GM12878 (cell line): ENCODE measurements at regions not wholly inside any gene's neighbourhood (a gene's known extent, or its start where the extent isn't known, plus 50 kb on each side); places are given as distances from the start of the nearest gene placed in this dataset.

Experiments used
- ATAC-seq: fragments of 200-7000 bp; cut with Tn5 transposase; 3 replicates; pipeline ENCODE4 v1.9.1; 2020; ENCODE audit warnings: mild to moderate bottlenecking, moderate library complexity
- BruUV-seq: library from RNA; stranded (reverse); fragments of 400-500 nt; replicated peaks from 2 replicates; lab custom pipeline; 2021; lab: Mats Ljungman, UMichigan
- CTCF ChIA-PET: fragments of 300-600 bp; sonication (Branson Sonifier 250); formaldehyde crosslinking; extraction: SDS; loops from one replicate; lab custom pipeline; 2021; ENCODE audit warnings: inconsistent platforms; lab: Yijun Ruan, JAX
- POLR2A ChIA-PET: fragments of 350-600 bp; formaldehyde crosslinking; extraction: SDS; loops from one replicate; lab custom pipeline; 2021; ENCODE audit warnings: inconsistent platforms; lab: Charles Lee
- RAD21 ChIA-PET: fragments of 300-600 bp; sonication (Branson Sonifier 250); formaldehyde crosslinking; loops from one replicate; lab custom pipeline; 2023; ENCODE audit warnings: antibody characterized with exemption; ENCODE audit not compliant: unreplicated experiment; lab: Charles Lee
- SMC1A ChIA-PET: fragments of 300-600 bp; sonication (Branson Sonifier 250); formaldehyde crosslinking; loops from one replicate; lab custom pipeline; 2023; ENCODE audit not compliant: unreplicated experiment, uncharacterized antibody; lab: Charles Lee
- DNase-seq: peaks from one replicate; pipeline ENCODE4 v3.0.0-alpha.2; 2011; ENCODE audit warnings: low read depth, low spot score
- FAIRE-seq: peaks from 3 replicates; lab custom pipeline; 2011; peaks lifted over from hg19 to GRCh38; lab: Jason Lieb, UNC
- H2AFZ ChIP-seq: 2 replicates; pipeline ENCODE4 v1.6.0; 2011; ENCODE audit warnings: low read depth, low read length, control low read depth; ENCODE audit not compliant: control insufficient read depth
- H3K27ac ChIP-seq: 2 replicates; pipeline ENCODE4 v1.5.1; 2011; ENCODE audit warnings: control low read depth; ENCODE audit not compliant: control insufficient read depth, insufficient read depth
- H3K27me3 ChIP-seq, 2 experiments: replicated peaks in 1 of 2; 2 replicates each; pipeline versions ENCODE4 v1.6.0 to v1.6.1; 2011; ENCODE audit warnings: low read length in 1 of 2; ENCODE audit not compliant: control insufficient read depth in 2 of 2, insufficient read depth in 2 of 2
- H3K36me3 ChIP-seq, 2 experiments: 2 replicates each; pipeline ENCODE4 v1.5.1; 2011; ENCODE audit warnings: low read length in 1 of 2; ENCODE audit not compliant: control insufficient read depth in 2 of 2, insufficient read depth in 2 of 2
- H3K4me1 ChIP-seq: 2 replicates; pipeline ENCODE4 v1.6.1; 2011; ENCODE audit warnings: mild to moderate bottlenecking, low read length, moderate library complexity, mixed read lengths; ENCODE audit not compliant: control insufficient read depth, insufficient read depth
- H3K4me2 ChIP-seq: 2 replicates; pipeline ENCODE4 v1.6.0; 2011; ENCODE audit warnings: control low read depth; ENCODE audit not compliant: control insufficient read depth, insufficient read depth
- H3K4me3 ChIP-seq: fragments of 200-600 bp; sonication (generic); 2 replicates; pipeline ENCODE4 v1.5.1; 2016
- H3K79me2 ChIP-seq: 2 replicates; pipeline ENCODE4 v1.6.0; 2011; ENCODE audit warnings: low read length; ENCODE audit not compliant: control insufficient read depth, insufficient read depth
- H3K9ac ChIP-seq: 2 replicates; pipeline ENCODE4 v1.8.0; 2011; ENCODE audit warnings: low read length, control low read depth, mixed read lengths; ENCODE audit not compliant: control insufficient read depth, insufficient read depth
- H3K9me3 ChIP-seq: replicated peaks from 3 replicates; pipeline ENCODE4 v1.5.1; 2011; ENCODE audit warnings: mild to moderate bottlenecking, low read length; ENCODE audit not compliant: control insufficient read depth, insufficient read depth
- H4K20me1 ChIP-seq: 2 replicates; pipeline ENCODE4 v1.6.0; 2011; ENCODE audit not compliant: control insufficient read depth, insufficient read depth
- BCL11A ChIP-seq: IDR thresholded peaks from 2 replicates; pipeline ENCODE4 v1.6.1; 2011; ENCODE audit warnings: low read depth, low read length
- BCLAF1 ChIP-seq: fragments of 450-650 bp; IDR thresholded peaks from 2 replicates; pipeline ENCODE4 v1.6.1; 2017; ENCODE audit warnings: antibody characterized with exemption, mild to moderate bottlenecking, moderate library complexity
- BHLHE40 ChIP-seq, 2 experiments: fragments of 450-650 bp in 1 of 2; IDR thresholded peaks; 2 replicates each; pipeline ENCODE4 v1.6.1; 2011 to 2017; ENCODE audit warnings: low read depth in 2 of 2, borderline replicate concordance in 1 of 2, improper control_type of control experiment in 1 of 2, low read length in 1 of 2, mild to moderate bottlenecking in 1 of 2
- HCFC1 ChIP-seq: fragments of 150-350 bp; IDR thresholded peaks from 2 replicates; pipeline ENCODE4 v1.6.1; 2014; ENCODE audit warnings: low read length
- NR2C2 ChIP-seq: IDR thresholded peaks from 2 replicates; pipeline ENCODE4 v1.6.1; 2011; ENCODE audit warnings: borderline replicate concordance, low read depth; ENCODE audit not compliant: control insufficient read depth, insufficient read length
- POLR2A ChIP-seq: IDR thresholded peaks from 2 replicates; pipeline ENCODE4 v1.6.1; 2011; ENCODE audit warnings: low read depth, mild to moderate bottlenecking, low read length
- RUNX3 ChIP-seq: IDR thresholded peaks from 2 replicates; pipeline ENCODE4 v1.6.1; 2012; ENCODE audit warnings: low read length, inconsistent platforms
- SMAD5 ChIP-seq: IDR thresholded peaks from 2 replicates; pipeline ENCODE4 v1.6.1; 2016; ENCODE audit warnings: antibody characterized with exemption, low read depth
- SP1 ChIP-seq: IDR thresholded peaks from one replicate; pipeline ENCODE4 v1.6.1; 2011; ENCODE audit warnings: low read depth, low read length
- ZNF217 ChIP-seq: fragments of 450-650 bp; IDR thresholded peaks from 2 replicates; pipeline ENCODE4 v1.6.1; 2017; ENCODE audit warnings: antibody characterized with exemption, mild to moderate bottlenecking
- ZZZ3 ChIP-seq: IDR thresholded peaks from 2 replicates; pipeline ENCODE4 v1.6.1; 2011; ENCODE audit warnings: low read depth; ENCODE audit not compliant: control insufficient read depth, insufficient read length
- WGBS: methylation state at CpG from one replicate; pipeline ENCODE4 v1.1.6; 2016; ENCODE audit warnings: low lambda C conversion rate; ENCODE audit not compliant: insufficient replicate concordance, insufficient coverage; ENCODE audit errors: missing lambda C conversion rate; 5-methylcytosine and 5-hydroxymethylcytosine counted together
- in situ Hi-C: fragments of 300-500 bp; cut with MboI; formaldehyde crosslinking; loops from 9 replicates; pipeline ENCODE4 v1.14.3; 2018; ENCODE audit warnings: mixed read lengths
- intact Hi-C: fragments of 100-400 bp; cut with micrococcal nuclease; formaldehyde crosslinking; loops from one replicate; pipeline ENCODE4 v1.14.2; 2022; ENCODE audit not compliant: unreplicated experiment
- TF ChIP-seq, protein P1 (sequence below): fragments of 450-650 bp; IDR thresholded peaks from 2 replicates; pipeline ENCODE4 v1.6.1; 2014; ENCODE audit warnings: mild to moderate bottlenecking

- intact Hi-C loops, result loop anchor here (1.0 to 10.0 kb wide), 2 partner anchors 55 to 93 kb away; no protein-coding TSS in a partner anchor
- POLR2A ChIA-PET, result interaction anchor here (1.1 kb wide), 1 partner anchor 17 kb away, joined by 4 read pairs; no protein-coding TSS in a partner anchor
- WGBS, result 33% methylated on average over 10 of the region's 10 CpGs
Observed at GRCh38 chr9:16039988-16040761, 487.3 kb downstream of the CCDC171 start.

GRCh38 chr9:16043756-16044578 is 491.1 kb downstream of the CCDC171 start:
- Histone ChIP-seq H3K4me1 (no peaks in the 10 kb centered on the region), H3K9me3 (no peaks in the 10 kb centered on the region; the same call in 1 of the 3 replicates), H3K79me2 (no peaks in the 10 kb centered on the region), H3K36me3 (no peaks in the 10 kb centered on the region), H3K27me3 (no peaks in the 10 kb centered on the region), H2AFZ (no peak overlapping the region), H3K9ac (no peak overlapping the region), H3K4me3 (no peak overlapping the region), H4K20me1 (no peaks in the 10 kb centered on the region), H3K4me2 (no peak overlapping the region), H3K27ac (no peak overlapping the region)
- ATAC-seq (no peak), DNase-seq (no peak), FAIRE-seq (no peak)
- POLR2A ChIA-PET, result no interaction called here
- CTCF ChIA-PET, result no interaction called here
- intact Hi-C loops, result no loop called here
- 18% methylated on average over 5 of the region's 5 CpGs for WGBS
- in situ Hi-C loops, result no loop called here
- BruUV-seq, result no TSS peak
- RAD21 ChIA-PET, result no interaction called here
- SMC1A ChIA-PET, result no interaction called here
- TF ChIP-seq NR2C2 (no peak), SP1 (no peak), BHLHE40 (IDR thresholded peaks at IDR 0.05; ENCODE audit: borderline replicate concordance in 1 of 2, low read depth in 2 of 2, low read length in 1 of 2) (no peak), BCL11A (no peak), BCLAF1 (no peak), POLR2A (no peak), RUNX3 (no peak), ZNF217 (no peak), SMAD5 (no peak)
- TF ChIP-seq, protein P1, sequence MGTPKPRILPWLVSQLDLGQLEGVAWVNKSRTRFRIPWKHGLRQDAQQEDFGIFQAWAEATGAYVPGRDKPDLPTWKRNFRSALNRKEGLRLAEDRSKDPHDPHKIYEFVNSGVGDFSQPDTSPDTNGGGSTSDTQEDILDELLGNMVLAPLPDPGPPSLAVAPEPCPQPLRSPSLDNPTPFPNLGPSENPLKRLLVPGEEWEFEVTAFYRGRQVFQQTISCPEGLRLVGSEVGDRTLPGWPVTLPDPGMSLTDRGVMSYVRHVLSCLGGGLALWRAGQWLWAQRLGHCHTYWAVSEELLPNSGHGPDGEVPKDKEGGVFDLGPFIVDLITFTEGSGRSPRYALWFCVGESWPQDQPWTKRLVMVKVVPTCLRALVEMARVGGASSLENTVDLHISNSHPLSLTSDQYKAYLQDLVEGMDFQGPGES, result no peak

More at GRCh38 chr9:16039988-16040761, 487.3 kb downstream of the CCDC171 start:
- ATAC-seq (peak; percentile 32), DNase-seq (no peak), FAIRE-seq (no peak)
- H3K79me2 ChIP-seq, result no peaks in the 10 kb centered on the region
- no peaks in the 10 kb centered on the region for H3K4me1 ChIP-seq
- TF ChIP-seq HCFC1, result no peak
- no peak for TF ChIP-seq ZZZ3
- no peak overlapping the region for H3K27ac ChIP-seq
- RAD21 ChIA-PET, result no interaction called here
- in situ Hi-C loops, result no loop called here
- H2AFZ ChIP-seq, result no peak overlapping the region
- H3K9me3 ChIP-seq, result no peaks in the 10 kb centered on the region
- H3K9ac ChIP-seq, result no peak overlapping the region
- H3K4me3 ChIP-seq, result no peak overlapping the region
- H3K27me3 ChIP-seq, result no peaks in the 10 kb centered on the region; a peak in 1 of 4 replicates
- no peaks in the 10 kb centered on the region for H3K36me3 ChIP-seq
- H4K20me1 ChIP-seq, result no peaks in the 10 kb centered on the region
- SMC1A ChIA-PET, result interaction anchor here (0.6 to 1.2 kb wide), 2 partner anchors 27 to 31 kb away, joined by 3 read pairs; no protein-coding TSS in a partner anchor
- H3K4me2 ChIP-seq, result no peak overlapping the region
- CTCF ChIA-PET, result interaction anchor here (0.6 to 5.4 kb wide), 10 partner anchors 11 to 97 kb away, joined by 3 to 41 read pairs (median 4); no protein-coding TSS in a partner anchor
- BruUV-seq, result no TSS peak
